Psoas muscle (tissue), 7 donors: ENCODE measurements at regions not wholly inside any gene's neighbourhood (a gene's known extent, or its start where the extent isn't known, plus 50 kb on each side); places are given as distances from the start of the nearest gene placed in this dataset.

Experiments used
- ATAC-seq, 4 donors: fragments of 200-7000 bp; cut with Tn5 transposase; one replicate each; pipeline ENCODE4 v1.9.1; 2020; ENCODE audit warnings: moderate library complexity in 3 of 4, mild to moderate bottlenecking in 2 of 4
- DNase-seq, 2 donors: peaks; one replicate each; pipeline ENCODE4 v3.0.0-alpha.2; 2020
- H3K27ac ChIP-seq: fragments of 200-600 bp; one replicate; pipeline ENCODE4 v1.8.0; 2022
- H3K27me3 ChIP-seq, 3 donors: fragments of 200-600 bp in 1 of 3; one replicate each; pipeline versions ENCODE4 v1.6.1 to v1.8.0; 2013 to 2022; ENCODE audit warnings: low read length in 2 of 3, mild to moderate bottlenecking in 2 of 3, moderate library complexity in 1 of 3; ENCODE audit not compliant: insufficient read depth in 3 of 3
- H3K36me3 ChIP-seq, 2 donors: fragments of 200-600 bp in 1 of 2; one replicate each; pipeline versions ENCODE4 v1.6.1 to v1.8.0; 2013 to 2022; ENCODE audit warnings: low read depth in 1 of 2, mild to moderate bottlenecking in 1 of 2, moderate library complexity in 1 of 2; ENCODE audit not compliant: insufficient read depth in 1 of 2
- H3K4me1 ChIP-seq: fragments of 200-600 bp; one replicate; pipeline ENCODE4 v1.8.0; 2022
- H3K4me3 ChIP-seq: fragments of 200-600 bp; one replicate; pipeline ENCODE4 v1.8.0; 2022; ENCODE audit warnings: mild to moderate bottlenecking
- H3K9me3 ChIP-seq: fragments of 200-600 bp; one replicate; pipeline ENCODE4 v1.8.0; 2022
- WGBS, 3 donors: extraction: QIAGEN DNeasy Blood & Tissue Kit; methylation state at CpG; one replicate each; pipeline versions ENCODE4 v1.1.6 to v1.1.7; 2013; 5-methylcytosine and 5-hydroxymethylcytosine counted together
- intact Hi-C, 2 donors: fragments of 100-400 bp; cut with DNase I; formaldehyde crosslinking; loops; one replicate each; pipeline versions ENCODE4 v1.11.0 to v1.14.2; 2022
- TF ChIP-seq, protein P1 (sequence below): fragments of 200-600 bp; IDR thresholded peaks from one replicate; pipeline ENCODE4 v1.8.0; 2022; ENCODE audit warnings: antibody characterized with exemption
- donor health status: healthy with polysubstance abuse.
- donor health status: DM: no; HTN: no; CAD: no; lungs with moderate emphysema.
- donor health status: Bipolar disorder and iron deficiency.
- donor health status: healthy.
- donor health status: DM: yes; HTN: yes; CAD: no.
- donor health status: DM: no; HTN: no; CAD: no.
- donor health status: DM: yes; HTN: yes; CAD: no.

DNA sequence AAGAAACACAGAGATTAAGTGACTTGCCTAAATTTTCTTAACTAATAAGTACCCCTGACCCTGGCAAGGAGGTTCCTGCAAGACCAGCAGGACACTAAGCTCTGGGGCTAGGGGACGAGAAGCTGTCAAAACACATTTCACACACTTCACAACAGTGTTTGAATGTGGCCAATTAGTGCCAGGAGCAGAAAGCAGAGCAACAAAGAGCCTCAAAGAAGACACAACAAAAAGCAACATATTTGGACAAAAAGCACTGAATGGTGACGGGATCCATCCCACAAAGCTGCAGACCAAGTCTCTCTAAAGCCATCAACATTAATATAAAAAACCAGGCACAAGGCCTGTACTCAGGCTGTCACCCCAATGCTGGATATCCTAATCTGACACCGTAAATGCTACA lies 361.9 kb upstream of the RASGEF1B start:
- Histone ChIP-seq H3K27me3 (no peaks in the 10 kb centered on the region), H3K4me3 (no peak overlapping the region), H3K36me3 (no peaks in the 10 kb centered on the region), H3K4me1 (no peaks in the 10 kb centered on the region), H3K9me3 (no peaks in the 10 kb centered on the region), H3K27ac (no peak overlapping the region)
- DNase-seq (no peak), ATAC-seq (no peak)
- intact Hi-C loops, result no loop called here
- TF ChIP-seq, protein P1, sequence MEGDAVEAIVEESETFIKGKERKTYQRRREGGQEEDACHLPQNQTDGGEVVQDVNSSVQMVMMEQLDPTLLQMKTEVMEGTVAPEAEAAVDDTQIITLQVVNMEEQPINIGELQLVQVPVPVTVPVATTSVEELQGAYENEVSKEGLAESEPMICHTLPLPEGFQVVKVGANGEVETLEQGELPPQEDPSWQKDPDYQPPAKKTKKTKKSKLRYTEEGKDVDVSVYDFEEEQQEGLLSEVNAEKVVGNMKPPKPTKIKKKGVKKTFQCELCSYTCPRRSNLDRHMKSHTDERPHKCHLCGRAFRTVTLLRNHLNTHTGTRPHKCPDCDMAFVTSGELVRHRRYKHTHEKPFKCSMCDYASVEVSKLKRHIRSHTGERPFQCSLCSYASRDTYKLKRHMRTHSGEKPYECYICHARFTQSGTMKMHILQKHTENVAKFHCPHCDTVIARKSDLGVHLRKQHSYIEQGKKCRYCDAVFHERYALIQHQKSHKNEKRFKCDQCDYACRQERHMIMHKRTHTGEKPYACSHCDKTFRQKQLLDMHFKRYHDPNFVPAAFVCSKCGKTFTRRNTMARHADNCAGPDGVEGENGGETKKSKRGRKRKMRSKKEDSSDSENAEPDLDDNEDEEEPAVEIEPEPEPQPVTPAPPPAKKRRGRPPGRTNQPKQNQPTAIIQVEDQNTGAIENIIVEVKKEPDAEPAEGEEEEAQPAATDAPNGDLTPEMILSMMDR, result no peak
- 84 to 91% (median 91%) methylated on average over 3 of the region's 3 CpGs for WGBS, 3 donors

DNA sequence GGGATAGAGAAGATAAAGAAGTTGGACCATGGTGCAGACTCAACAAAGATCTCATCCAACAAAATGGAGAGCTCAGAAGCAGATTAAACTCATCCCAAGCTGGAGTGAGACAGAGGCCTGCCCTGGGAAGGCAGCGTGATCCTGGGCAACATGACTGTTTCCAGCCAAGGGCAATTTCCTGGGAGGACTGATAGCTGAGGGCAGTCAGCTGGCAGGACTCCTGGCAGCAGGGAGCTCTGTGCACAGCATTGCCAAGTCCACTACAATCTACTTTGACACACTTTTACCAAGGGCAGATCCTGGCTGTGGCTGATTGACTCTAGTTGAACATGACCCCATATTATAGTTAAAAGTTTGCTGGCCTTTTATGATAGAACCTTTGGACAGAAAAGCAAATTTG lies 357.3 kb upstream of the RASGEF1B start:
- Histone ChIP-seq H3K27ac (no peak overlapping the region), H3K4me1 (no peaks in the 10 kb centered on the region), H3K9me3 (no peaks in the 10 kb centered on the region), H3K36me3 (no peaks in the 10 kb centered on the region), H3K4me3 (no peak overlapping the region), H3K27me3 (no peaks in the 10 kb centered on the region)
- WGBS, 3 donors, result 14 to 44% (median 42%) methylated on average over 1 of the region's 1 CpG
- intact Hi-C loops, result no loop called here
- DNase-seq, result no peak
- ATAC-seq, result no peak
- TF ChIP-seq, protein P1, result no peak

DNA sequence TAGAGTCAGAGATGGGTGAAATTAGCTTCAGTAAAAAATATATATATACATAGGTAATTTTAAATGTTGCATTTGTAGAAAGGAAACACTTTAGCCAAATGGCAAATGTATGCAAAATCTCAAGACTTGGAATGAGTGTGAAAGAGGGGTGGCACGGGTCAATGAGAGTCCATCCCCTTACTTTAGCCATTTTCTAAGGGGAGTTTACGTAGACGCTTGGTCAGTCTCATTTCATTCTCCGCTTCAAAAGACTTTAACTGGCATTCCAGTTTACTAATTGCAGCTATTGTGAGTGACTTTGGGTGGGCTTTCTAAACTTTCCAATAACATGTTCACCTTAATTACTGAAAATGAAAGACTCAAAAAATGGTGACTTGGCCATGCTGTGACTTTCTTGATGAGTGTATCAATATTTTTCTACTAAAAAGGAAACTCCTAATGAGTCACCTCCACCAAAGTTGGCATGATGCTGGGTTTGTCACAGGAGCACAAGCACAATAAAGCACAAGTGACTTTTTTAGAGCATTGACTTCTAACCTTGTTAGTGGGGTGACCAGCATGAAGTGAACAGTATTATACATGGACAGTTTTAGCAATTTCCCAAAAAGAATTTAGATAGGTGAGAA lies 356.0 kb upstream of the RASGEF1B start:
- Histone ChIP-seq H3K4me3 (no peak overlapping the region), H3K36me3 (no peaks in the 10 kb centered on the region), H3K27me3 (no peaks in the 10 kb centered on the region), H3K9me3 (no peaks in the 10 kb centered on the region), H3K27ac (no peak overlapping the region), H3K4me1 (no peaks in the 10 kb centered on the region)
- no peak for ATAC-seq
- WGBS, 3 donors, result 93 to 96% (median 94%) methylated on average over 4 of the region's 4 CpGs
- TF ChIP-seq, protein P1, result no peak
- intact Hi-C loops, result no loop called here
- no peak for DNase-seq

DNA sequence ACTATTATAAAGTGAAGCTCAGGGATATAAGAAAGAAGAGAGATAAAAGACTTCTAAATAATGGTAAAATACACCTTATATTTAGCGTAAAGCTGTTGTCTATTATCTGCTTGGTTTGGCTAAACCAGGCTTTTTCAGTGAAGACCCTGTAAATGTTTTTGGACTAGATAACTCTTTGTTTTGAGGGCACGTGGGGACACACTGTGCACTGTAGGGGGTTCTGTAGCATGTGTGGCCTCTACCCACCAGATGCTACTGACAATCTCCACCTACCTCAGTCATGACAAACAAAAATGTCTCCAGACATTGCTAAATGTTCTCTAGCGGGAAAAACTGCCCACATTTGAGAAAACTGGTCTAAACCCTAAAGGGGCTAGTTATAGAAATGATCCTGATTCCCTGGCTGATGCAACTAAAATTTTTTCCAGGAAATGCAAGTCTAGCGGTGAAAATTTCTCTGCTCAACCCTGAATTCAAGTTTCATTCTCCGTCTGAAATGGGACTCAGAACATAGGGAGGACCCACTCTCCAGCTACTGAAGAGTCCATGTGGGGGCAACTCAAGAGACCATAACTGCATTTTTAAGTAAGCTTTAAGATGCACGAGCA lies 355.2 kb upstream of the RASGEF1B start:
- Histone ChIP-seq H3K27me3 (no peaks in the 10 kb centered on the region), H3K36me3 (no peaks in the 10 kb centered on the region), H3K4me1 (no peaks in the 10 kb centered on the region), H3K27ac (no peak overlapping the region), H3K9me3 (no peaks in the 10 kb centered on the region), H3K4me3 (no peak overlapping the region)
- intact Hi-C loops, result no loop called here
- DNase-seq (no peak), ATAC-seq (no peak)
- 70 to 87% (median 71%) methylated on average over 6 of the region's 6 CpGs for WGBS, 3 donors
- TF ChIP-seq, protein P1, result no peak

DNA sequence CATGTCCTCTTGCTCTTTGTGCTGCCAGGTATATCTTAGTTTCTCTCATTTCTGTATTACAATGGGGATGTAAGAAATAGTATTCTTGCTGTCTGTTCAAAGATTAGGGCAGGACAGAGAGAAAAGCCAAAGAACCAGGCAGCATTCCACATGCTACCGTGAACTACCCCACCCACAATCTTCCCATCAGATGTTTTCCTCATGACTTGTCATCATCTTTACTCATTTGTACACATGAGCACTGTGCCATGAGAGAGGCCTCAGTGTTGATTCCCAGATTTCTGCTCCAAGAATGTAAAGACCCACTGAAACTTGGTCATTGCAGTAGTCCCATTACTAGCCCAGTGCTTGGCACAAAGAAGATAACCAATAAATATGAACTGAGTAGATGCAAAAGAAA lies 354.6 kb upstream of the RASGEF1B start:
- no peaks in the 10 kb centered on the region for H3K4me1 ChIP-seq
- WGBS, 3 donors, result 42 to 57% (median 50%) methylated on average over 1 of the region's 1 CpG
- H3K4me3 ChIP-seq, result no peak overlapping the region
- DNase-seq (no peak), ATAC-seq (no peak)
- intact Hi-C loops, result no loop called here
- TF ChIP-seq, protein P1, result no peak
- H3K9me3 ChIP-seq, result no peaks in the 10 kb centered on the region
- H3K27ac ChIP-seq, result no peak overlapping the region
- no peaks in the 10 kb centered on the region for H3K27me3 ChIP-seq
- H3K36me3 ChIP-seq, result no peaks in the 10 kb centered on the region
